Activated CD4-positive, alpha-beta memory T cell treated with anti-CD3 and anti-CD28 coated beads for 36 hours (primary cell): ENCODE measurements at regions not wholly inside any gene's neighbourhood (a gene's known extent, or its start where the extent isn't known, plus 50 kb on each side); places are given as distances from the start of the nearest gene placed in this dataset.

Source experiments
- CTCF ChIA-PET: fragments of 350-600 bp; sonication (Branson Sonifier 250); formaldehyde crosslinking; loops from one replicate; lab custom pipeline; 2021; ENCODE audit warnings: antibody characterized with exemption, inconsistent platforms; lab: Charles Lee
- POLR2A ChIA-PET: fragments of 350-600 bp; sonication (Branson Sonifier 250); formaldehyde crosslinking; loops from one replicate; lab custom pipeline; 2021; ENCODE audit warnings: antibody characterized with exemption; lab: Charles Lee
- DNase-seq: peaks from one replicate; pipeline ENCODE4 v3.0.0-alpha.2; 2020
- H3K27ac Mint-ChIP-seq: one replicate; pipeline ENCODE4 v1.8.0; 2021; ENCODE audit warnings: mixed read lengths
- H3K27me3 Mint-ChIP-seq: one replicate; pipeline ENCODE4 v1.8.0; 2021; ENCODE audit warnings: mixed read lengths
- H3K36me3 Mint-ChIP-seq: one replicate; pipeline ENCODE4 v1.8.0; 2021; ENCODE audit warnings: mixed read lengths
- H3K4me1 Mint-ChIP-seq: one replicate; pipeline ENCODE4 v1.8.0; 2021; ENCODE audit warnings: low read depth, mixed read lengths
- H3K4me3 Mint-ChIP-seq: one replicate; pipeline ENCODE4 v1.8.0; 2021; ENCODE audit warnings: mild to moderate bottlenecking, mixed read lengths
- H3K9me3 Mint-ChIP-seq: one replicate; pipeline ENCODE4 v1.8.0; 2021; ENCODE audit warnings: mixed read lengths
- intact Hi-C: fragments of 100-400 bp; cut with micrococcal nuclease; formaldehyde crosslinking; loops from one replicate; pipeline ENCODE4 v1.15.1; 2023

DNA sequence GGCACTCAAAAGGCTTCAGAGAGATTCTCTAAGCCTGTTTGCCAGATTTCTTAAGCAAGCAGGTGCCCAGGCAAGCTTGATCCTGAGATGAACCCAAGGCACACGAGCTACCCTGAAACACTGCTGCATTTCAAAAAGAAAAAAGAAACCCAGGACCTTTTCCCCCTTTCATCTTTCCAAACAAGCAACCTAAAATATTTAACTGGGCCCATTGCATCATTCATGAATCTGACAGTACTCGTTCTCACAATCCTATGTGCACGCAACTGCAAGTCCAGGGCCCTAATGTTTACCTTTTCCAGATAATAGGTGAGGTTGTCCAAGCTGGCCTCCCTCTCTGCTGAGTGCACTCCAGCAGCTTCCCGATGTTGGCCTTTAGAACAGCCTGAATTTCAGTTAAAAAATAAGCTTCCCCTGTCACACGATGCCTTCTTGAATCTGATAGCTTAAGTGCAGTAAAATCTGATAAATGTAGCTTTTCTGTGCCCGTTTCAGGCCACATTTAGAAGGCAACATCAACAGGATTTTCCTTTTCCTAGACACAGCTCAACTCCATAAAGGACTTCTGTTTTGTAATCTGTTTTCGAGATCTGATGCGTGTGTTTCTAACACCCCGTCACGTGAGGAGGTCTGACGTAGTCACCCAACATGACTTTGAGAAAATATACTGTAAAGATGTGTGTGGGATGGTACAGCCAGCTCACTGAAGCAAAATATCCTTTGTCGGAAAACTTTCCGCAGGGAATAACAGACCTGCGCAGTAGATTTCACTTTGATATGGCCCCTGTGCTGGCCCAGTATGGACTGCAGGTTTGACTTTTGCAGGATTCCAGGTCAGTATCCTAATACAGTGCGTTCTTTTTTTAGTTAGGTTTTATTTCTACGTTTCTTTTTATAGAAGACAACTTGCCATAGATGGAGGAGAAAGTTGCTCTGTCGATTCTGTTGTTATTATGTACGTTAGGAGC, 55.1 kb upstream of the RASA2 start:
- no peaks in the 10 kb centered on the region for H3K9me3 Mint-ChIP-seq
- DNase-seq: no peak
- POLR2A ChIA-PET: interaction anchor here (0.9 kb wide), 2 partner anchors 11 to 16 kb away, joined by 3 read pairs; no protein-coding TSS in a partner anchor
- no peak overlapping the region for H3K27ac Mint-ChIP-seq
- no peaks in the 10 kb centered on the region for H3K27me3 Mint-ChIP-seq
- peaks cover 27% of the 10 kb centered on the region for H3K4me1 Mint-ChIP-seq
- intact Hi-C loops: no loop called here
- CTCF ChIA-PET: interaction anchor here (1.7 to 2.2 kb wide), 4 partner anchors 10 to 71 kb away, joined by 5 to 10 read pairs (median 6); no protein-coding TSS in a partner anchor
- peaks cover 10% of the 10 kb centered on the region for H3K36me3 Mint-ChIP-seq
- no peak overlapping the region for H3K4me3 Mint-ChIP-seq

DNA sequence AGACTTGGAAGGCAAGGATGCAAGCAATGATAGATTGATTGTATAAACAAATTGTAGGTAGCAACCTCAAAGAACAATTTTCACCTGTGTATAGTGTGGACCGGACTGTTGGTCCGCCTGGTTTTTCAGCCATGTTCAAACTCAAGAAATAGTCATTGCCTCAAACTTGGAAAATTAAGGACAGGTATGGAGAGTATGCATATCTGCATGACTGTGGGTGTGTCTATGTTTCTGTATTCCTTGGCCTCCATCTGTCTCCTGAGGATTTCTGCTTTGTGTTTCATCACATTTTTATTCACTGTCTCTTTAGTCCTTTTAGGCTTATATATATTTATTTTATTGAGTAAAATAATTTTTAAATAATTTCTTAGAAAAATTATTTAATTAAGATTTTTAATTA, 53.9 kb upstream of the RASA2 start:
- peaks cover 12% of the 10 kb centered on the region for H3K36me3 Mint-ChIP-seq
- H3K9me3 Mint-ChIP-seq: no peaks in the 10 kb centered on the region
- no peak for DNase-seq
- H3K27ac Mint-ChIP-seq: no peak overlapping the region
- ChIA-PET POLR2A (interaction anchor here (0.9 kb wide), 1 partner anchor 17 kb away, joined by 3 read pairs; no protein-coding TSS in a partner anchor), CTCF (interaction anchor here (0.9 to 2.2 kb wide), 3 partner anchors 9 to 90 kb away, joined by 3 to 10 read pairs (median 3); no protein-coding TSS in a partner anchor)
- H3K4me3 Mint-ChIP-seq: no peak overlapping the region
- intact Hi-C loops: no loop called here
- H3K27me3 Mint-ChIP-seq: no peaks in the 10 kb centered on the region
- peaks cover 30% of the 10 kb centered on the region for H3K4me1 Mint-ChIP-seq

DNA sequence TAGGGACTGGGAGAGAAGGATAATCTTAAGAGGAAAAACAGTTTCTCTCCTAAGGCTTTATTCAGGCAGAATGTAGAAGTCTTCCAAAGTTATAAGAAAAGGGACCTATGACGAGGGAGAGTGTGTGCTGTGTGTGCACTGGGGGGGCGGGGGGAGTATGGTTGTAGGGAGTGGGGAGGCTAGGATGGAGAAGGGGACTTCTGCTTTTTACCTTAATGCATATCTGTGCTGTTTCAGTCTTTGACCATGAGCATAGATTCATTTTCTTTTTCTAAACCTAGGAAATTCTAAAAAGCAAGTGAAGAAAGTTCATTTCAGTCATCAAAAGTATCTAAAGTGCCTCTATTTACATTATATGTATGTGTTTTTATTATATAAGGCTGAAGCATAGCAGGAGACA, 52.6 kb upstream of the RASA2 start:
- peaks cover 33% of the 10 kb centered on the region for H3K4me1 Mint-ChIP-seq
- no peak for DNase-seq
- intact Hi-C loops: no loop called here
- no peaks in the 10 kb centered on the region for H3K9me3 Mint-ChIP-seq
- H3K27me3 Mint-ChIP-seq: no peaks in the 10 kb centered on the region
- peaks cover 14% of the 10 kb centered on the region for H3K36me3 Mint-ChIP-seq
- no peak overlapping the region for H3K4me3 Mint-ChIP-seq
- H3K27ac Mint-ChIP-seq: no peak overlapping the region
- ChIA-PET POLR2A (no interaction called here), CTCF (interaction anchor here (3.8 kb wide), 1 partner anchor 73 kb away, joined by 15 read pairs; no protein-coding TSS in a partner anchor)

DNA sequence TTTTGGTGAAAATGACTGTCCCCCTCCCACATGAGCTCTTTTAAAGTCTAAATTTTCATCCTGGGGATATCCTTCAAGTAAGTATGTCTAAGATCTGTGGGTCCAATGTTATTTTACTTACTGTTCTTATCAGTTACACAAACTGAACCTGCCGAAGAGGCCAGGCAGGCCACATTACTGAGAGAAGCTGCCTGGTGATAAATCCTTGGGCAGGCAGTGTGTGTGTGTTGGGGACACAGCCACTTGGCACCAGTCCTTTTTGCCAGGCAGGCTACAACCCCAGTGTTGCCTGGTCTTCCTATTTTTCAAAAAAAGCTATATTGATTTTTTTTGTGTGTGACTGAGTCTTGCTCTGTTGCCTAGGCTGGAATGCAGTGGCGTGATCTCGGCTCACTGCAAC, 50.6 kb upstream of the RASA2 start:
- POLR2A ChIA-PET: no interaction called here
- intact Hi-C loops: no loop called here
- Mint-ChIP-seq H3K36me3 (peaks cover 10% of the 10 kb centered on the region), H3K4me1 (peaks cover 45% of the 10 kb centered on the region), H3K9me3 (no peaks in the 10 kb centered on the region), H3K27me3 (no peaks in the 10 kb centered on the region), H3K4me3 (no peak overlapping the region), H3K27ac (peak overlapping the region; percentile 31)
- CTCF ChIA-PET: interaction anchor here (1.0 to 3.8 kb wide), 11 partner anchors 11 to 132 kb away, joined by 3 to 15 read pairs (median 3); no protein-coding TSS in a partner anchor
- DNase-seq: no peak
